Suprapubic skin (tissue), 3 donors: ENCODE measurements at regions not wholly inside any gene's neighbourhood (a gene's known extent, or its start where the extent isn't known, plus 50 kb on each side); places are given as distances from the start of the nearest gene placed in this dataset.

Source experiments
- EP300 ChIP-seq: sonication (generic); formaldehyde crosslinking; IDR thresholded peaks from one replicate; pipeline ENCODE4 v1.6.1; 2017; ENCODE audit warnings: antibody characterized with exemption
- POLR2A ChIP-seq, 2 donors: fragments of 450-650 bp; IDR thresholded peaks; one replicate each; pipeline ENCODE4 v1.6.1; 2017; ENCODE audit warnings: antibody characterized with exemption in 2 of 2, mild to moderate bottlenecking in 2 of 2, moderate library complexity in 2 of 2
- TF ChIP-seq, protein P1 (sequence below), 2 donors: fragments of 200-600 bp in 1 of 2; fragments of 450-650 bp in 1 of 2; sonication (generic) in 1 of 2; IDR thresholded peaks; one replicate each; pipeline ENCODE4 v1.5.1; 2016 to 2019; ENCODE audit warnings: antibody characterized with exemption in 2 of 2, mild to moderate bottlenecking in 1 of 2, moderate library complexity in 1 of 2

DNA sequence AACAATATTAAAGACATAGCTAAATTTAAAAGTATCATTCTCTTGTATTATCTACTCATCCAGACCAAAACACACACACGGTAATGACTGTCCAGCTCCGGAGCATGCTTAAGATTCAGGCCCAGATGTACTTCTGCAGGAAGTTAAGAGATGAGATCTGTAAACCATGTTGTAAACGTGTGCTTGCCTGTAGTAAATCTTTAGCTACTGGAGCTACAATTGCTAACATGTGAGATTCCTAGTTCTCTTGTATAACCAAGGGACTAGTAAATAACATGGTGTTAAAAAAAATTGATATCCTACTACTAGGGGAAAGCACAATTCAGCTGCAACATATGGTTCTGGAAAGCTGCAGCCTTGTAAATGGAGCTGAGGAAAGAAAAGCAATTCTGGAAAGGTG is 651.7 kb upstream of the CCDC54 start:
- TF ChIP-seq, protein P1, sequence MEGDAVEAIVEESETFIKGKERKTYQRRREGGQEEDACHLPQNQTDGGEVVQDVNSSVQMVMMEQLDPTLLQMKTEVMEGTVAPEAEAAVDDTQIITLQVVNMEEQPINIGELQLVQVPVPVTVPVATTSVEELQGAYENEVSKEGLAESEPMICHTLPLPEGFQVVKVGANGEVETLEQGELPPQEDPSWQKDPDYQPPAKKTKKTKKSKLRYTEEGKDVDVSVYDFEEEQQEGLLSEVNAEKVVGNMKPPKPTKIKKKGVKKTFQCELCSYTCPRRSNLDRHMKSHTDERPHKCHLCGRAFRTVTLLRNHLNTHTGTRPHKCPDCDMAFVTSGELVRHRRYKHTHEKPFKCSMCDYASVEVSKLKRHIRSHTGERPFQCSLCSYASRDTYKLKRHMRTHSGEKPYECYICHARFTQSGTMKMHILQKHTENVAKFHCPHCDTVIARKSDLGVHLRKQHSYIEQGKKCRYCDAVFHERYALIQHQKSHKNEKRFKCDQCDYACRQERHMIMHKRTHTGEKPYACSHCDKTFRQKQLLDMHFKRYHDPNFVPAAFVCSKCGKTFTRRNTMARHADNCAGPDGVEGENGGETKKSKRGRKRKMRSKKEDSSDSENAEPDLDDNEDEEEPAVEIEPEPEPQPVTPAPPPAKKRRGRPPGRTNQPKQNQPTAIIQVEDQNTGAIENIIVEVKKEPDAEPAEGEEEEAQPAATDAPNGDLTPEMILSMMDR (IDR thresholded peaks at IDR 0.05), result no peak
- no peak for TF ChIP-seq POLR2A (IDR thresholded peaks at IDR 0.05)
- TF ChIP-seq EP300, result no peak
